Gastroesophageal sphincter (tissue), 4 donors: ENCODE measurements at regions not wholly inside any gene's neighbourhood (a gene's known extent, or its start where the extent isn't known, plus 50 kb on each side); places are given as distances from the start of the nearest gene placed in this dataset.

ENCODE experiments used
- ATAC-seq: fragments of 150-250 bp; one replicate; pipeline ENCODE4 v1.9.1; 2016; ENCODE audit warnings: mild to moderate bottlenecking, moderate library complexity
- H3K27ac ChIP-seq, 4 donors: fragments of 200-600 bp; sonication (generic) in 3 of 4; 1 replicate in 3 of 4; 2 replicates in 1 of 4; pipeline ENCODE4 v1.5.1; 2016 to 2019
- H3K27me3 ChIP-seq: fragments of 200-600 bp; sonication (generic); one replicate; pipeline ENCODE4 v1.5.1; 2019
- H3K36me3 ChIP-seq, 2 donors: fragments of 200-600 bp; sonication (generic); one replicate each; pipeline ENCODE4 v1.5.1; 2019; ENCODE audit warnings: control low read depth in 1 of 2
- H3K4me1 ChIP-seq, 3 donors: fragments of 200-600 bp; sonication (generic); 1 replicate in 2 of 3; 2 replicates in 1 of 3; pipeline ENCODE4 v1.5.1; 2016 to 2019; ENCODE audit warnings: control low read depth in 2 of 3
- H3K4me3 ChIP-seq, 2 donors: fragments of 200-600 bp; sonication (generic); one replicate each; pipeline ENCODE4 v1.5.1; 2019; ENCODE audit warnings: mild to moderate bottlenecking in 1 of 2, moderate library complexity in 1 of 2
- H3K9me3 ChIP-seq, 3 donors: fragments of 200-600 bp; sonication (generic); one replicate each; pipeline ENCODE4 v1.5.1; 2017 to 2019; ENCODE audit warnings: control low read depth in 2 of 3
- EP300 ChIP-seq: sonication (generic); formaldehyde crosslinking; IDR thresholded peaks from one replicate; pipeline ENCODE4 v1.6.1; 2017; ENCODE audit warnings: antibody characterized with exemption, mild to moderate bottlenecking
- POLR2A ChIP-seq, 2 donors: fragments of 450-650 bp; IDR thresholded peaks; one replicate each; pipeline ENCODE4 v1.6.1; 2017; ENCODE audit warnings: antibody characterized with exemption in 2 of 2, mild to moderate bottlenecking in 2 of 2, moderate library complexity in 1 of 2
- POLR2AphosphoS5 ChIP-seq: sonication (generic); formaldehyde crosslinking; IDR thresholded peaks from one replicate; pipeline ENCODE4 v1.6.1; 2017; ENCODE audit warnings: antibody characterized with exemption
- WGBS, 2 donors: methylation state at CpG; one replicate each; pipeline ENCODE4 v1.1.5; 2018; ENCODE audit warnings: low coverage in 1 of 2; 5-methylcytosine and 5-hydroxymethylcytosine counted together
- TF ChIP-seq, protein P1 (sequence below), 4 experiments: fragments of 200-600 bp in 2 of 4; fragments of 450-650 bp in 2 of 4; sonication (generic) in 1 of 4; IDR thresholded peaks; one replicate each; pipeline ENCODE4 v1.5.1; 2017 to 2019; ENCODE audit warnings: antibody characterized with exemption in 4 of 4, mild to moderate bottlenecking in 2 of 4, moderate library complexity in 2 of 4

GRCh38 chr5:165665735-165666400 is 2160.4 kb downstream of the MAT2B start:
- Histone ChIP-seq H3K4me3 (no peak overlapping the region), H3K4me1 (no peaks in the 10 kb centered on the region), H3K27ac (no peak overlapping the region), H3K36me3 (no peaks in the 10 kb centered on the region), H3K27me3 (no peaks in the 10 kb centered on the region), H3K9me3 (no peaks in the 10 kb centered on the region)
- TF ChIP-seq, protein P1, sequence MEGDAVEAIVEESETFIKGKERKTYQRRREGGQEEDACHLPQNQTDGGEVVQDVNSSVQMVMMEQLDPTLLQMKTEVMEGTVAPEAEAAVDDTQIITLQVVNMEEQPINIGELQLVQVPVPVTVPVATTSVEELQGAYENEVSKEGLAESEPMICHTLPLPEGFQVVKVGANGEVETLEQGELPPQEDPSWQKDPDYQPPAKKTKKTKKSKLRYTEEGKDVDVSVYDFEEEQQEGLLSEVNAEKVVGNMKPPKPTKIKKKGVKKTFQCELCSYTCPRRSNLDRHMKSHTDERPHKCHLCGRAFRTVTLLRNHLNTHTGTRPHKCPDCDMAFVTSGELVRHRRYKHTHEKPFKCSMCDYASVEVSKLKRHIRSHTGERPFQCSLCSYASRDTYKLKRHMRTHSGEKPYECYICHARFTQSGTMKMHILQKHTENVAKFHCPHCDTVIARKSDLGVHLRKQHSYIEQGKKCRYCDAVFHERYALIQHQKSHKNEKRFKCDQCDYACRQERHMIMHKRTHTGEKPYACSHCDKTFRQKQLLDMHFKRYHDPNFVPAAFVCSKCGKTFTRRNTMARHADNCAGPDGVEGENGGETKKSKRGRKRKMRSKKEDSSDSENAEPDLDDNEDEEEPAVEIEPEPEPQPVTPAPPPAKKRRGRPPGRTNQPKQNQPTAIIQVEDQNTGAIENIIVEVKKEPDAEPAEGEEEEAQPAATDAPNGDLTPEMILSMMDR (IDR thresholded peaks at IDR 0.05): no peak
- TF ChIP-seq EP300 (no peak), POLR2AphosphoS5 (no peak), POLR2A (IDR thresholded peaks at IDR 0.05) (no peak)
- ATAC-seq: no peak
- 75 to 83% methylated on average over 2 to 3 of the region's 3 CpGs for WGBS, 2 donors

DNA sequence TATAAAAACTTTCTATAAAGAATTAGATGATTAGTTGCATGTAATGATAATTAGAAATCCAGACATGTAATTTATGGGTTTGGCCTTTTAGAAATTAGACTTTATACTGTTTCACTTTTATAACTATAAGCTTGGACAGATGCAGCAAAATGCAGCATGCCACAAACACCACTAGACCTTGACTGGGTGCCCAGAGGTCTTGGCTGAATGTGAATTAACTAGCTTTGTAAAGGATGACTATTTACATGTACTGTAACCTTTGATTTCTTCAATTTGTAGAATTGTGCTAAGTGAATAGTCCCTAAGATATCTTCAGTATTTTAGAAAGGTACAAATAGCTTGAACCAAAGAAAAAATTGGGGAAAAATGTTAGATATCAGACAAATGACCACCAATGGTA is 2168.1 kb downstream of the MAT2B start:
- no peak for ATAC-seq
- H3K4me3 ChIP-seq: no peak overlapping the region
- no peak overlapping the region for H3K27ac ChIP-seq
- H3K36me3 ChIP-seq: no peaks in the 10 kb centered on the region
- H3K9me3 ChIP-seq: no peaks in the 10 kb centered on the region
- H3K27me3 ChIP-seq: no peaks in the 10 kb centered on the region
- H3K4me1 ChIP-seq: no peaks in the 10 kb centered on the region
- TF ChIP-seq POLR2A (IDR thresholded peaks at IDR 0.05) (no peak), POLR2AphosphoS5 (no peak), EP300 (no peak)
- TF ChIP-seq, protein P1 (IDR thresholded peaks at IDR 0.05): no peak

DNA sequence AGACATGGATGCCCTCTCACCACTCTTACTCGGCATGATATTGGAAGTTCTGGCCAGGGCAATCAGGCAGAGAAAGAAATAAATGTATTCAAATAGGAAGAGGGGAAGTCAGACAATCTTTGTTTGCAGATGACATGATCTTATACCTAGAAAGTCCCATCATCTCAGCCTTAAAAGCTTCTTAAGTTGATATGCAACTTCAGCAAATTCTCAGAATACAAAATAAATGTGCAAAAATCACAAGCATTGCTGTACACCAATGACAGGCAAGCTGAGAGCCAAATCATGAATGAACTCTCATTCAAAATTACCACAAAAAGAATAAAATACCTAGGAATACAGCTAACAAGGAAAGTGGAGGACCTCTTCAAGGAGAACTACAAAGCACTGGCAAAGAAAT is 2190.4 kb downstream of the MAT2B start:
- ATAC-seq: no peak
- TF ChIP-seq, protein P1 (IDR thresholded peaks at IDR 0.05): no peak
- TF ChIP-seq EP300: no peak
- TF ChIP-seq POLR2AphosphoS5: no peak
- no peak for TF ChIP-seq POLR2A (IDR thresholded peaks at IDR 0.05)
- 91% methylated on average over 1 of the region's 1 CpG; no CpG with 5 or more reads in 1 of the 2 donors for WGBS, 2 donors
- H3K27ac ChIP-seq: no peak overlapping the region
- no peaks in the 10 kb centered on the region for H3K36me3 ChIP-seq
- no peaks in the 10 kb centered on the region for H3K4me1 ChIP-seq
- no peaks in the 10 kb centered on the region for H3K9me3 ChIP-seq
- no peak overlapping the region for H3K4me3 ChIP-seq
- H3K27me3 ChIP-seq: peaks cover 7% of the 10 kb centered on the region

DNA sequence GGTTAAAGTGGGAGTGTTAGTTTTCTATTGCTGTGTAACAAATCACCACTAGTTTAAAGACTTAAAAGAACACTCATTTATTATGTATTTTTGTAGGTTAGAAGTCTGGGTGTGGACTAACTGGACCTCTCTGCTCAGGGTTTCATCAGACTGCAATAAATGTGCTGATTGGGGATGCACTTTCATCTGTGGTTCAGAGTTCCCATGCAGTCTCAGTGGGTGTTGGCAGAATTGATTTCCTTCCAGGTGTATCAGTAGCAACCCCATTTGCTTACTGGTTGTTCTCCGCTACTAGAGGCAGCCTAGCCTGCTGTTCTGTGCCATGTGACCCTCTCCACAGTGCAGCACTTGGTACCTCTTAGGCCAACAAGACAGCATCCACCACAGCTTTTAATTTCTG is 2200.5 kb downstream of the MAT2B start:
- Histone ChIP-seq H3K9me3 (no peaks in the 10 kb centered on the region), H3K4me1 (no peaks in the 10 kb centered on the region), H3K27me3 (no peaks in the 10 kb centered on the region), H3K36me3 (no peaks in the 10 kb centered on the region), H3K4me3 (no peak overlapping the region), H3K27ac (no peak overlapping the region)
- no peak for ATAC-seq
- no peak for TF ChIP-seq POLR2A (IDR thresholded peaks at IDR 0.05)
- TF ChIP-seq, protein P1 (IDR thresholded peaks at IDR 0.05): no peak
- TF ChIP-seq EP300: no peak
- TF ChIP-seq POLR2AphosphoS5: no peak
- 100% methylated on average over 1 of the region's 1 CpG; no CpG with 5 or more reads in 1 of the 2 donors for WGBS, 2 donors

DNA sequence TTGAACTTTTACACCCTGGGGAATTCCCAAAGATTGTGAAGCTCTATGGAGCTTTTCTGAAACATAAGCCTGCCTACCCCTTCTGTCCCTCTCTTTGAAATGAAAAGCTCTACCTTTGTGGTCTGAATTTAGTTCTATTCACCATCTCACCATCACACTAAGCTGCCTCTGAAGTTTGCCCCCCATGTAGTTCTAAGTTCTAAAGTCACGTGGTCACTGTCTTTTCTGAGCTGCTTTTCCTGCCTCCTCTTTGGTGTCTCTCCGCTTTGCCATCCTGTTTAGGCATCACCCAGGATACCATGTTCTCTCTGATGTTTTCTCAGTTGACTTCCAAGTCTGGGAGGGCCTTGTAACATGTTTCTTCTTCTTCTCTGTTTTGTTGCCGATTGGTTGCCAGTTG is 2206.6 kb downstream of the MAT2B start:
- no peaks in the 10 kb centered on the region for H3K4me1 ChIP-seq
- TF ChIP-seq POLR2AphosphoS5: no peak
- no peak for TF ChIP-seq EP300
- no peak for TF ChIP-seq POLR2A (IDR thresholded peaks at IDR 0.05)
- TF ChIP-seq, protein P1 (IDR thresholded peaks at IDR 0.05): no peak
- H3K27me3 ChIP-seq: no peaks in the 10 kb centered on the region
- 69 to 100% methylated on average over 1 to 3 of the region's 3 CpGs for WGBS, 2 donors
- ATAC-seq: no peak
- H3K36me3 ChIP-seq: no peaks in the 10 kb centered on the region
- no peaks in the 10 kb centered on the region for H3K9me3 ChIP-seq
- no peak overlapping the region for H3K27ac ChIP-seq
- H3K4me3 ChIP-seq: no peak overlapping the region
